Memory B cell (primary cell): ENCODE measurements at regions not wholly inside any gene's neighbourhood (a gene's known extent, or its start where the extent isn't known, plus 50 kb on each side); places are given as distances from the start of the nearest gene placed in this dataset.
"Not testable (repeated sequence)": the region's sequence is repeated elsewhere in the genome, so short reads cannot be mapped to it uniquely, and the experiment has no call there.

Source experiments
- ATAC-seq: fragments of 150-1000 bp; cut with Tn5 transposase; 2 replicates; pipeline ENCODE4 v1.10.0; 2021; ENCODE audit warnings: low read depth, mild to moderate bottlenecking, moderate library complexity
- DNase-seq, 2 donors: peaks; one replicate each; pipeline ENCODE4 v3.0.0; 2022; ENCODE audit warnings: low spot score in 2 of 2
- H3K27ac Mint-ChIP-seq: one replicate; pipeline ENCODE4 v1.8.0; 2022; ENCODE audit warnings: mild to moderate bottlenecking, moderate library complexity, mixed read lengths
- H3K27me3 Mint-ChIP-seq: one replicate; pipeline ENCODE4 v1.8.0; 2022; ENCODE audit warnings: mixed read lengths
- H3K36me3 Mint-ChIP-seq: one replicate; pipeline ENCODE4 v1.8.0; 2022; ENCODE audit warnings: mild to moderate bottlenecking, mixed read lengths
- H3K4me1 Mint-ChIP-seq: one replicate; pipeline ENCODE4 v1.8.0; 2022; ENCODE audit warnings: mixed read lengths
- H3K4me3 Mint-ChIP-seq: one replicate; pipeline ENCODE4 v1.8.0; 2022; ENCODE audit warnings: mild to moderate bottlenecking, moderate library complexity, mixed read lengths
- H3K9me3 Mint-ChIP-seq: one replicate; pipeline ENCODE4 v1.8.0; 2022; ENCODE audit warnings: mixed read lengths

GRCh38 chr3:8324747-8325146 lies 176.9 kb upstream of the LMCD1 start:
- Mint-ChIP-seq H3K27me3 (peaks cover 9% of the 10 kb centered on the region), H3K36me3 (no peaks in the 10 kb centered on the region), H3K4me1 (peaks cover 14% of the 10 kb centered on the region), H3K27ac (no peak overlapping the region), H3K4me3 (no peak overlapping the region), H3K9me3 (no peaks in the 10 kb centered on the region)
- DNase-seq (no peak), ATAC-seq (peak; percentile 63)

GRCh38 chr3:8325306-8325705 lies 176.3 kb upstream of the LMCD1 start:
- Mint-ChIP-seq H3K4me1 (peaks cover 15% of the 10 kb centered on the region), H3K4me3 (no peak overlapping the region), H3K36me3 (no peaks in the 10 kb centered on the region), H3K27ac (no peak overlapping the region), H3K9me3 (no peaks in the 10 kb centered on the region), H3K27me3 (peaks cover 9% of the 10 kb centered on the region)
- DNase-seq (no peak), ATAC-seq (no peak)

- H3K27me3 Mint-ChIP-seq, H3K4me3 Mint-ChIP-seq, DNase-seq, H3K9me3 Mint-ChIP-seq, H3K36me3 Mint-ChIP-seq, ATAC-seq, H3K27ac Mint-ChIP-seq: not testable (repeated sequence)
- peaks cover 15% of the 10 kb centered on the region for H3K4me1 Mint-ChIP-seq
These were observed 175.8 kb upstream of the LMCD1 start for GRCh38 chr3:8325833-8326232.

GRCh38 chr3:8327739-8328138 lies 173.9 kb upstream of the LMCD1 start:
- peaks cover 15% of the 10 kb centered on the region for H3K4me1 Mint-ChIP-seq
- H3K27me3 Mint-ChIP-seq: peaks cover 9% of the 10 kb centered on the region
- no peak overlapping the region for H3K4me3 Mint-ChIP-seq
- no peak for ATAC-seq
- DNase-seq: no peak
- no peaks in the 10 kb centered on the region for H3K9me3 Mint-ChIP-seq
- no peak overlapping the region for H3K27ac Mint-ChIP-seq
- no peaks in the 10 kb centered on the region for H3K36me3 Mint-ChIP-seq

GRCh38 chr3:8328967-8329366 lies 172.7 kb upstream of the LMCD1 start:
- H3K9me3 Mint-ChIP-seq: no peaks in the 10 kb centered on the region
- no peak overlapping the region for H3K4me3 Mint-ChIP-seq
- H3K27me3 Mint-ChIP-seq: peaks cover 8% of the 10 kb centered on the region
- ATAC-seq (peak; percentile 22), DNase-seq (no peak)
- no peak overlapping the region for H3K27ac Mint-ChIP-seq
- H3K4me1 Mint-ChIP-seq: peaks cover 15% of the 10 kb centered on the region
- H3K36me3 Mint-ChIP-seq: no peaks in the 10 kb centered on the region

GRCh38 chr3:8329598-8329997 lies 172.0 kb upstream of the LMCD1 start:
- no peaks in the 10 kb centered on the region for H3K36me3 Mint-ChIP-seq
- no peak overlapping the region for H3K27ac Mint-ChIP-seq
- no peaks in the 10 kb centered on the region for H3K9me3 Mint-ChIP-seq
- H3K4me3 Mint-ChIP-seq: no peak overlapping the region
- peaks cover 15% of the 10 kb centered on the region for H3K4me1 Mint-ChIP-seq
- DNase-seq: no peak
- H3K27me3 Mint-ChIP-seq: peaks cover 6% of the 10 kb centered on the region
- no peak for ATAC-seq

- Mint-ChIP-seq H3K36me3 (no peaks in the 10 kb centered on the region), H3K9me3 (no peaks in the 10 kb centered on the region), H3K4me3 (no peak overlapping the region)
These were observed 165.2 kb upstream of the LMCD1 start for GRCh38 chr3:8336456-8336855.

GRCh38 chr3:8338424-8338823 lies 163.2 kb upstream of the LMCD1 start:
- H3K4me1 Mint-ChIP-seq: no peaks in the 10 kb centered on the region
- no peaks in the 10 kb centered on the region for H3K27me3 Mint-ChIP-seq

More at GRCh38 chr3:8336456-8336855, 165.2 kb upstream of the LMCD1 start:
- H3K4me1 Mint-ChIP-seq: no peaks in the 10 kb centered on the region
- H3K27ac Mint-ChIP-seq: no peak overlapping the region
- no peak for ATAC-seq
- no peak for DNase-seq
- no peaks in the 10 kb centered on the region for H3K27me3 Mint-ChIP-seq

GRCh38 chr3:8341821-8342247 lies 159.8 kb upstream of the LMCD1 start:
- H3K4me3 Mint-ChIP-seq: no peak overlapping the region
- H3K9me3 Mint-ChIP-seq: peaks cover 7% of the 10 kb centered on the region
- no peaks in the 10 kb centered on the region for H3K4me1 Mint-ChIP-seq
- DNase-seq (no peak), ATAC-seq (no peak)
- peaks cover 2% of the 10 kb centered on the region for H3K36me3 Mint-ChIP-seq
- H3K27me3 Mint-ChIP-seq: no peaks in the 10 kb centered on the region
- no peak overlapping the region for H3K27ac Mint-ChIP-seq

More at GRCh38 chr3:8338424-8338823, 163.2 kb upstream of the LMCD1 start:
- ATAC-seq (no peak), DNase-seq (no peak)
- H3K4me3 Mint-ChIP-seq: no peak overlapping the region
- no peaks in the 10 kb centered on the region for H3K36me3 Mint-ChIP-seq
- no peak overlapping the region for H3K27ac Mint-ChIP-seq
- H3K9me3 Mint-ChIP-seq: no peaks in the 10 kb centered on the region

- no peak for ATAC-seq
- Mint-ChIP-seq H3K4me3 (no peak overlapping the region), H3K27me3 (no peaks in the 10 kb centered on the region), H3K27ac (no peak overlapping the region), H3K4me1 (no peaks in the 10 kb centered on the region), H3K36me3 (peaks cover 2% of the 10 kb centered on the region), H3K9me3 (peaks cover 7% of the 10 kb centered on the region)
- DNase-seq: no peak
These were observed 158.6 kb upstream of the LMCD1 start for GRCh38 chr3:8343058-8343457.

GRCh38 chr3:8345398-8345797 lies 156.2 kb upstream of the LMCD1 start:
- H3K9me3 Mint-ChIP-seq: peaks cover 7% of the 10 kb centered on the region
- ATAC-seq: no peak
- no peaks in the 10 kb centered on the region for H3K27me3 Mint-ChIP-seq
- no peaks in the 10 kb centered on the region for H3K4me1 Mint-ChIP-seq
- H3K36me3 Mint-ChIP-seq: peaks cover 2% of the 10 kb centered on the region
- H3K4me3 Mint-ChIP-seq: no peak overlapping the region
- no peak overlapping the region for H3K27ac Mint-ChIP-seq
- DNase-seq: no peak

- H3K27ac Mint-ChIP-seq: no peak overlapping the region
- peaks cover 3% of the 10 kb centered on the region for H3K4me1 Mint-ChIP-seq
- H3K9me3 Mint-ChIP-seq: peaks cover 7% of the 10 kb centered on the region
- H3K36me3 Mint-ChIP-seq: peaks cover 2% of the 10 kb centered on the region
- peaks cover 2% of the 10 kb centered on the region for H3K27me3 Mint-ChIP-seq
- ATAC-seq: no peak
- DNase-seq: no peak
- no peak overlapping the region for H3K4me3 Mint-ChIP-seq
These were observed 153.5 kb upstream of the LMCD1 start for GRCh38 chr3:8348076-8348475.

GRCh38 chr3:8352475-8352874 lies 149.1 kb upstream of the LMCD1 start:
- Mint-ChIP-seq H3K4me3 (no peak overlapping the region), H3K4me1 (peaks cover 11% of the 10 kb centered on the region), H3K36me3 (no peaks in the 10 kb centered on the region), H3K9me3 (no peaks in the 10 kb centered on the region), H3K27me3 (peaks cover 2% of the 10 kb centered on the region), H3K27ac (no peak overlapping the region)
- ATAC-seq (no peak), DNase-seq (no peak)

- Mint-ChIP-seq H3K27me3 (peaks cover 2% of the 10 kb centered on the region), H3K4me1 (peaks cover 16% of the 10 kb centered on the region), H3K27ac (no peak overlapping the region), H3K4me3 (no peak overlapping the region), H3K36me3 (peaks cover 5% of the 10 kb centered on the region), H3K9me3 (peaks cover 4% of the 10 kb centered on the region)
- DNase-seq (no peak), ATAC-seq (no peak)
These were observed 148.3 kb upstream of the LMCD1 start for GRCh38 chr3:8353364-8353763.

- no peak for DNase-seq
- ATAC-seq: no peak
- peaks cover 5% of the 10 kb centered on the region for H3K36me3 Mint-ChIP-seq
- no peak overlapping the region for H3K4me3 Mint-ChIP-seq
- H3K27me3 Mint-ChIP-seq: peaks cover 2% of the 10 kb centered on the region
- peaks cover 16% of the 10 kb centered on the region for H3K4me1 Mint-ChIP-seq
- no peak overlapping the region for H3K27ac Mint-ChIP-seq
- H3K9me3 Mint-ChIP-seq: peaks cover 4% of the 10 kb centered on the region
These were observed 146.3 kb upstream of the LMCD1 start for GRCh38 chr3:8355346-8355745.
